ENCODE measurements at regions not wholly inside any gene's neighbourhood (a gene's known extent, or its start where the extent isn't known, plus 50 kb on each side); places are given as distances from the start of the nearest gene placed in this dataset.

- no peak for DNase-seq
Measured at GRCh38 chr12:107564946-107565345, 120.7 kb upstream of the PWP1 start.

- no peak for DNase-seq
Measured at GRCh38 chr12:107565551-107565950, 120.0 kb upstream of the PWP1 start.

GRCh38 chr12:107567876-107568619, 117.6 kb upstream of the PWP1 start:
- no peak for DNase-seq

GRCh38 chr12:107568718-107569117, 116.9 kb upstream of the PWP1 start:
- no peak for DNase-seq

- peak; percentile 48 for DNase-seq
Measured at GRCh38 chr12:107570721-107571120, 114.9 kb upstream of the PWP1 start.

- DNase-seq: peak; percentile 33
Measured at GRCh38 chr12:107571492-107571891, 114.1 kb upstream of the PWP1 start.

GRCh38 chr12:107574691-107575090, 110.9 kb upstream of the PWP1 start:
- DNase-seq: no peak

- peak; percentile 54 for DNase-seq
Measured at GRCh38 chr12:107580750-107581618, 104.6 kb upstream of the PWP1 start.

GRCh38 chr12:107581619-107582015, 104.0 kb upstream of the PWP1 start:
- DNase-seq: no peak

GRCh38 chr12:107583551-107583950, 102.0 kb upstream of the PWP1 start:
- DNase-seq: no peak

- DNase-seq: no peak
Measured at GRCh38 chr12:107584563-107584962, 101.0 kb upstream of the PWP1 start.

- no peak for DNase-seq
Measured at GRCh38 chr12:107586256-107586970, 99.2 kb upstream of the PWP1 start.

- no peak for DNase-seq
Measured at GRCh38 chr12:107590413-107590812, 95.2 kb upstream of the PWP1 start.

- DNase-seq: no peak
Measured at GRCh38 chr12:107590814-107591375, 94.7 kb upstream of the PWP1 start.

GRCh38 chr12:107593713-107594381, 91.8 kb upstream of the PWP1 start:
- DNase-seq: no peak

- no peak for DNase-seq
Measured at GRCh38 chr12:107594995-107595394, 90.6 kb upstream of the PWP1 start.

GRCh38 chr12:107597695-107598410, 87.7 kb upstream of the PWP1 start:
- DNase-seq: no peak

GRCh38 chr12:107598906-107599305, 86.7 kb upstream of the PWP1 start:
- DNase-seq: no peak

- DNase-seq: no peak
Measured at GRCh38 chr12:107600581-107601144, 84.9 kb upstream of the PWP1 start.

- no peak for DNase-seq
Measured at GRCh38 chr12:107602446-107602845, 83.2 kb upstream of the PWP1 start.

GRCh38 chr12:107605293-107605692, 80.3 kb upstream of the PWP1 start:
- no peak for DNase-seq

Data from right hindlimb (tissue), 1 donor.